Activated CD8-positive, alpha-beta T cell treated with anti-CD3 and anti-CD28 coated beads, Interleukin-2, amount 10 ng/mL, durations not matched to agents 7 days and 5 days (primary cell): ENCODE measurements at regions not wholly inside any gene's neighbourhood (a gene's known extent, or its start where the extent isn't known, plus 50 kb on each side); places are given as distances from the start of the nearest gene placed in this dataset.

Experiments
- ATAC-seq: fragments of 150-1000 bp; cut with Tn5 transposase; one replicate; pipeline ENCODE4 v1.10.0; 2021; ENCODE audit warnings: moderate library complexity
- CTCF ChIA-PET: fragments of 350-600 bp; sonication (Branson Sonifier 250); formaldehyde crosslinking; loops from one replicate; lab custom pipeline; 2021; ENCODE audit warnings: antibody characterized with exemption; lab: Charles Lee
- POLR2A ChIA-PET: fragments of 350-600 bp; sonication (Branson Sonifier 250); formaldehyde crosslinking; loops from one replicate; lab custom pipeline; 2021; ENCODE audit warnings: antibody characterized with exemption; lab: Charles Lee
- DNase-seq: peaks from one replicate; pipeline ENCODE4 v3.0.0-alpha.2; 2020
- H3K27ac Mint-ChIP-seq: one replicate; pipeline ENCODE4 v1.8.0; 2021; ENCODE audit warnings: mild to moderate bottlenecking, mixed read lengths
- H3K27me3 Mint-ChIP-seq: one replicate; pipeline ENCODE4 v1.8.0; 2021; ENCODE audit warnings: low read depth, mixed read lengths
- H3K36me3 Mint-ChIP-seq: one replicate; pipeline ENCODE4 v1.8.0; 2021; ENCODE audit warnings: low read depth, mixed read lengths
- H3K4me1 Mint-ChIP-seq: one replicate; pipeline ENCODE4 v1.8.0; 2021; ENCODE audit warnings: low read depth, mixed read lengths
- H3K4me3 Mint-ChIP-seq: one replicate; pipeline ENCODE4 v1.8.0; 2021; ENCODE audit warnings: mild to moderate bottlenecking, mixed read lengths
- H3K9me3 Mint-ChIP-seq: one replicate; pipeline ENCODE4 v1.8.0; 2022; ENCODE audit warnings: mixed read lengths; ENCODE audit not compliant: insufficient read depth

- no peaks in the 10 kb centered on the region for H3K4me1 Mint-ChIP-seq
- POLR2A ChIA-PET: no interaction called here
- CTCF ChIA-PET: no interaction called here
- no peak for DNase-seq
- H3K9me3 Mint-ChIP-seq: no peaks in the 10 kb centered on the region
- H3K27me3 Mint-ChIP-seq: peaks cover 5% of the 10 kb centered on the region
- H3K36me3 Mint-ChIP-seq: no peaks in the 10 kb centered on the region
- H3K4me3 Mint-ChIP-seq: no peak overlapping the region
- no peak overlapping the region for H3K27ac Mint-ChIP-seq
- no peak for ATAC-seq
Measured at GRCh38 chr1:222138095-222138494, 396.2 kb upstream of the DUSP10 start.

- no peak for ATAC-seq
- CTCF ChIA-PET: no interaction called here
- Mint-ChIP-seq H3K4me3 (no peak overlapping the region), H3K9me3 (no peaks in the 10 kb centered on the region), H3K4me1 (no peaks in the 10 kb centered on the region), H3K27me3 (peaks cover 4% of the 10 kb centered on the region), H3K36me3 (no peaks in the 10 kb centered on the region), H3K27ac (no peak overlapping the region)
- no peak for DNase-seq
- POLR2A ChIA-PET: no interaction called here
Measured at GRCh38 chr1:222136869-222137268, 395.0 kb upstream of the DUSP10 start.

- Mint-ChIP-seq H3K4me1 (no peaks in the 10 kb centered on the region), H3K36me3 (no peaks in the 10 kb centered on the region), H3K4me3 (no peak overlapping the region), H3K27me3 (peaks cover 2% of the 10 kb centered on the region), H3K27ac (no peak overlapping the region), H3K9me3 (no peaks in the 10 kb centered on the region)
- DNase-seq (no peak), ATAC-seq (no peak)
- ChIA-PET POLR2A (no interaction called here), CTCF (no interaction called here)
Measured at GRCh38 chr1:222129041-222129440, 387.2 kb upstream of the DUSP10 start.

- no peak overlapping the region for H3K27ac Mint-ChIP-seq
- CTCF ChIA-PET: no interaction called here
- H3K36me3 Mint-ChIP-seq: no peaks in the 10 kb centered on the region
- DNase-seq: no peak
- H3K9me3 Mint-ChIP-seq: no peaks in the 10 kb centered on the region
- no peak overlapping the region for H3K4me3 Mint-ChIP-seq
- H3K4me1 Mint-ChIP-seq: no peaks in the 10 kb centered on the region
- no peak for ATAC-seq
- POLR2A ChIA-PET: no interaction called here
- H3K27me3 Mint-ChIP-seq: no peaks in the 10 kb centered on the region
Measured at GRCh38 chr1:222127526-222128152, 385.8 kb upstream of the DUSP10 start.

GRCh38 chr1:222127096-222127495 lies 385.2 kb upstream of the DUSP10 start:
- ATAC-seq (no peak), DNase-seq (no peak)
- H3K4me3 Mint-ChIP-seq: no peak overlapping the region
- H3K27me3 Mint-ChIP-seq: no peaks in the 10 kb centered on the region
- ChIA-PET POLR2A (no interaction called here), CTCF (interaction anchor here (1.0 kb wide), 1 partner anchor 264 kb away, joined by 3 read pairs; no protein-coding TSS in a partner anchor)
- no peaks in the 10 kb centered on the region for H3K4me1 Mint-ChIP-seq
- H3K27ac Mint-ChIP-seq: no peak overlapping the region
- no peaks in the 10 kb centered on the region for H3K36me3 Mint-ChIP-seq
- no peaks in the 10 kb centered on the region for H3K9me3 Mint-ChIP-seq

- CTCF ChIA-PET: interaction anchor here (1.0 kb wide), 1 partner anchor 265 kb away, joined by 3 read pairs; no protein-coding TSS in a partner anchor
- Mint-ChIP-seq H3K4me1 (no peaks in the 10 kb centered on the region), H3K27ac (no peak overlapping the region), H3K36me3 (no peaks in the 10 kb centered on the region), H3K27me3 (peaks cover 2% of the 10 kb centered on the region), H3K9me3 (no peaks in the 10 kb centered on the region), H3K4me3 (no peak overlapping the region)
- ATAC-seq (no peak), DNase-seq (no peak)
- POLR2A ChIA-PET: no interaction called here
Measured at GRCh38 chr1:222126052-222126451, 384.2 kb upstream of the DUSP10 start.

- no peak overlapping the region for H3K27ac Mint-ChIP-seq
- ChIA-PET POLR2A (no interaction called here), CTCF (no interaction called here)
- no peaks in the 10 kb centered on the region for H3K4me1 Mint-ChIP-seq
- no peaks in the 10 kb centered on the region for H3K9me3 Mint-ChIP-seq
- ATAC-seq (no peak), DNase-seq (no peak)
- H3K36me3 Mint-ChIP-seq: no peaks in the 10 kb centered on the region
- no peak overlapping the region for H3K4me3 Mint-ChIP-seq
- peaks cover 2% of the 10 kb centered on the region for H3K27me3 Mint-ChIP-seq
Measured at GRCh38 chr1:222124602-222125001, 382.7 kb upstream of the DUSP10 start.

GRCh38 chr1:222123111-222123510 lies 381.2 kb upstream of the DUSP10 start:
- no peaks in the 10 kb centered on the region for H3K9me3 Mint-ChIP-seq
- no peak for ATAC-seq
- H3K36me3 Mint-ChIP-seq: no peaks in the 10 kb centered on the region
- CTCF ChIA-PET: interaction anchor here (1.1 kb wide), 1 partner anchor 332 kb away, joined by 3 read pairs; no protein-coding TSS in a partner anchor
- DNase-seq: no peak
- H3K27me3 Mint-ChIP-seq: peaks cover 2% of the 10 kb centered on the region
- no peak overlapping the region for H3K4me3 Mint-ChIP-seq
- no peak overlapping the region for H3K27ac Mint-ChIP-seq
- POLR2A ChIA-PET: no interaction called here
- H3K4me1 Mint-ChIP-seq: no peaks in the 10 kb centered on the region

GRCh38 chr1:222117809-222118208 lies 375.9 kb upstream of the DUSP10 start:
- ChIA-PET CTCF (no interaction called here), POLR2A (no interaction called here)
- H3K36me3 Mint-ChIP-seq: no peaks in the 10 kb centered on the region
- H3K27ac Mint-ChIP-seq: no peak overlapping the region
- H3K9me3 Mint-ChIP-seq: no peaks in the 10 kb centered on the region
- peaks cover 2% of the 10 kb centered on the region for H3K27me3 Mint-ChIP-seq
- DNase-seq: no peak
- no peak for ATAC-seq
- no peaks in the 10 kb centered on the region for H3K4me1 Mint-ChIP-seq
- no peak overlapping the region for H3K4me3 Mint-ChIP-seq

GRCh38 chr1:222114536-222115156 lies 372.8 kb upstream of the DUSP10 start:
- no peak overlapping the region for H3K27ac Mint-ChIP-seq
- H3K4me3 Mint-ChIP-seq: no peak overlapping the region
- DNase-seq (no peak), ATAC-seq (no peak)
- CTCF ChIA-PET: no interaction called here
- POLR2A ChIA-PET: no interaction called here
- H3K36me3 Mint-ChIP-seq: no peaks in the 10 kb centered on the region
- H3K27me3 Mint-ChIP-seq: no peaks in the 10 kb centered on the region
- H3K9me3 Mint-ChIP-seq: no peaks in the 10 kb centered on the region
- H3K4me1 Mint-ChIP-seq: no peaks in the 10 kb centered on the region

- ChIA-PET POLR2A (interaction anchor here (0.5 kb wide), 1 partner anchor 300 kb away, joined by 4 read pairs; no protein-coding TSS in a partner anchor), CTCF (interaction anchor here (1.3 kb wide), 1 partner anchor 10 kb away, joined by 3 read pairs; no protein-coding TSS in a partner anchor)
- Mint-ChIP-seq H3K4me3 (no peak overlapping the region), H3K27me3 (no peaks in the 10 kb centered on the region), H3K9me3 (no peaks in the 10 kb centered on the region), H3K4me1 (no peaks in the 10 kb centered on the region), H3K27ac (no peak overlapping the region), H3K36me3 (no peaks in the 10 kb centered on the region)
- DNase-seq (no peak), ATAC-seq (no peak)
Measured at GRCh38 chr1:222109836-222110235, 367.9 kb upstream of the DUSP10 start.

- no peak for ATAC-seq
- POLR2A ChIA-PET: no interaction called here
Measured at GRCh38 chr1:222107975-222108374, 366.1 kb upstream of the DUSP10 start.

More at GRCh38 chr1:222107975-222108374, 366.1 kb upstream of the DUSP10 start:
- no peaks in the 10 kb centered on the region for H3K9me3 Mint-ChIP-seq
- no peak overlapping the region for H3K27ac Mint-ChIP-seq
- H3K27me3 Mint-ChIP-seq: no peaks in the 10 kb centered on the region
- no peak for DNase-seq
- H3K4me3 Mint-ChIP-seq: no peak overlapping the region
- no peaks in the 10 kb centered on the region for H3K4me1 Mint-ChIP-seq
- no peaks in the 10 kb centered on the region for H3K36me3 Mint-ChIP-seq
- CTCF ChIA-PET: no interaction called here
